GM20000 (cell line): ENCODE measurements at regions not wholly inside any gene's neighbourhood (a gene's known extent, or its start where the extent isn't known, plus 50 kb on each side); places are given as distances from the start of the nearest gene placed in this dataset.

ENCODE experiments used
- DNase-seq: peaks from one replicate; pipeline ENCODE4 v3.0.0; 2012; ENCODE audit warnings: low spot score
- CTCF ChIP-seq: IDR thresholded peaks from 2 replicates; pipeline ENCODE4 v1.5.1; 2012; ENCODE audit warnings: mild to moderate bottlenecking, control low read depth; ENCODE audit errors: extremely low read depth, missing control alignments

GRCh38 chr2:214630402-214631045 lies 179.0 kb downstream of the BARD1 start:
- DNase-seq, result no peak
- TF ChIP-seq CTCF, result no peak

DNA sequence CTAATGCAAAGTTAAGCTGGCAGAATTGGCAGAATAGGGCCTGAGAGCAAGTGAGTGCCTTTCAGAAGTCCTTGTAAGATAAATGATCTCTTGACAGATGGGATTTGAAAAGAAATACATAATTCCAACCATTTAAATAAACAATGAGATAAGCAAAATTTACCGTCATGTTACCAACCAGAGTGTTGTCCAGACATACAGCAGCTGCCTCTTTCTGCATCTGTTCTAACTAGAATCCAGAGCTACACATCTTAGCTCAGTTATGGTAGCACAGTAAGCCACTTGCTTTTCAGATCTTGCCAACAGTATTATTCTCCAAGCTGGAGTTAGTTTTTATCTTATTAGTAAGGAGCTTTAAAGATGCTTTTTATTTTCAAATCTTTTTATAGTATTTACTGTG lies 179.6 kb downstream of the BARD1 start:
- no peak for DNase-seq
- TF ChIP-seq CTCF, result no peak
